Endothelial cell of umbilical vein (primary cell): ENCODE measurements at regions not wholly inside any gene's neighbourhood (a gene's known extent, or its start where the extent isn't known, plus 50 kb on each side); places are given as distances from the start of the nearest gene placed in this dataset.

Experiments
- BruUV-seq: library from RNA; stranded (reverse); fragments of 400-500 nt; replicated peaks from 2 replicates; lab custom pipeline; 2021; lab: Mats Ljungman, UMichigan
- CTCF ChIA-PET: fragments of 300-600, 350-600 bp; sonication (Branson Sonifier 250); formaldehyde crosslinking; loops from one replicate; lab custom pipeline; 2021; ENCODE audit warnings: antibody characterized with exemption, inconsistent platforms; lab: Charles Lee
- POLR2A ChIA-PET: fragments of 300-600, 350-600 bp; sonication (Branson Sonifier 250); formaldehyde crosslinking; loops from one replicate; lab custom pipeline; 2021; ENCODE audit warnings: antibody characterized with exemption, inconsistent platforms; lab: Charles Lee
- DNase-seq: peaks from one replicate; pipeline ENCODE4 v3.0.0-alpha.2; 2011; ENCODE audit warnings: low read depth, low spot score
- FAIRE-seq: peaks from 2 replicates; lab custom pipeline; 2011; peaks lifted over from hg19 to GRCh38; lab: Jason Lieb, UNC
- H2AFZ ChIP-seq: 2 replicates; pipeline ENCODE4 v1.6.0; 2012; ENCODE audit warnings: low read depth, low read length, control low read depth, inconsistent platforms
- H3K27ac ChIP-seq: 2 replicates; pipeline ENCODE4 v1.5.1; 2011; ENCODE audit warnings: low read depth, mild to moderate bottlenecking, control low read depth, low read length, moderate library complexity; ENCODE audit not compliant: insufficient read depth
- H3K27me3 ChIP-seq, 2 experiments: 2 replicates each; pipeline versions ENCODE4 v1.6.0 to v1.6.1; 2011; ENCODE audit warnings: low read length in 2 of 2, mixed read lengths in 1 of 2; ENCODE audit not compliant: control insufficient read depth in 2 of 2, insufficient read depth in 2 of 2
- H3K36me3 ChIP-seq, 2 experiments: 2 replicates in 1 of 2; 3 replicates in 1 of 2; pipeline ENCODE4 v1.5.1; 2011; ENCODE audit warnings: low read length in 2 of 2, mild to moderate bottlenecking in 1 of 2, moderate library complexity in 1 of 2; ENCODE audit not compliant: control insufficient read depth in 2 of 2, insufficient read depth in 2 of 2; ENCODE audit errors: extremely low read depth in 1 of 2
- H3K4me1 ChIP-seq: 3 replicates; pipeline ENCODE4 v1.5.1; 2011; ENCODE audit warnings: mild to moderate bottlenecking, low read length; ENCODE audit not compliant: control insufficient read depth, insufficient read depth; ENCODE audit errors: extremely low read depth
- H3K4me2 ChIP-seq: 2 replicates; pipeline ENCODE4 v1.6.1; 2011; ENCODE audit warnings: low read length, control low read depth, mixed read lengths; ENCODE audit not compliant: insufficient read depth
- H3K4me3 ChIP-seq, 3 experiments: fragments of 200-600 bp in 1 of 3; sonication (generic), shearing (Covaris generic) in 1 of 3; replicated peaks in 1 of 3; 2 replicates each; pipeline ENCODE4 v1.5.1; 2011 to 2016; ENCODE audit warnings: control low read depth in 3 of 3, low read length in 3 of 3, mild to moderate bottlenecking in 2 of 3, inconsistent platforms in 1 of 3, low read depth in 1 of 3, moderate library complexity in 1 of 3; ENCODE audit not compliant: insufficient read depth in 1 of 3
- H3K79me2 ChIP-seq: 2 replicates; pipeline ENCODE4 v1.6.0; 2012; ENCODE audit warnings: low read length, inconsistent platforms; ENCODE audit not compliant: control insufficient read depth, insufficient read depth
- H3K9ac ChIP-seq: replicated peaks from 2 replicates; pipeline ENCODE3; 2011; ENCODE audit warnings: low read length, control low read depth; ENCODE audit not compliant: insufficient read depth; ENCODE audit errors: extremely low read depth
- H3K9me1 ChIP-seq: replicated peaks from 3 replicates; pipeline ENCODE4 v1.6.0; 2011; ENCODE audit warnings: mild to moderate bottlenecking, low read length; ENCODE audit not compliant: control insufficient read depth, insufficient read depth; ENCODE audit errors: extremely low read depth
- H3K9me3 ChIP-seq: replicated peaks from 2 replicates; pipeline ENCODE4 v1.5.1; 2012; ENCODE audit warnings: low read length, inconsistent platforms; ENCODE audit not compliant: control insufficient read depth, insufficient read depth
- H4K20me1 ChIP-seq: replicated peaks from 2 replicates; pipeline ENCODE3; 2011; ENCODE audit warnings: mild to moderate bottlenecking, low read length; ENCODE audit not compliant: control insufficient read depth, insufficient read depth; ENCODE audit errors: extremely low read depth
- CTCF ChIP-seq, 2 donors: IDR thresholded peaks; 1 replicate in 1 of 2; 2 replicates in 1 of 2; pipeline ENCODE4 v1.5.1; 2011; ENCODE audit warnings: low read length in 2 of 2, mild to moderate bottlenecking in 2 of 2, moderate library complexity in 2 of 2, control low read depth in 1 of 2, inconsistent platforms in 1 of 2, low read depth in 1 of 2; ENCODE audit not compliant: insufficient read depth in 1 of 2; ENCODE audit errors: extremely low read depth in 1 of 2
- FOS ChIP-seq: IDR thresholded peaks from 2 replicates; pipeline ENCODE4 v1.6.1; 2011; ENCODE audit warnings: mild to moderate bottlenecking, low read length, moderate library complexity, borderline replicate concordance; ENCODE audit not compliant: insufficient read depth
- JUN ChIP-seq: IDR thresholded peaks from 2 replicates; pipeline ENCODE4 v1.6.1; 2011; ENCODE audit warnings: borderline replicate concordance, low read depth; ENCODE audit not compliant: insufficient read length, insufficient read depth
- dilution Hi-C: fragments of 300-500 bp; cut with MboI; formaldehyde crosslinking; loops from one replicate; pipeline ENCODE4 v1.15.0; 2019; ENCODE audit warnings: low sequenced_read_pairs; ENCODE audit not compliant: extremely low pct_ligation_motif_present
- intact Hi-C: fragments of 100-400 bp; cut with micrococcal nuclease; formaldehyde crosslinking; loops from one replicate; pipeline ENCODE4 v1.10.0; 2022

- ChIA-PET POLR2A (no interaction called here), CTCF (interaction anchor here (1.3 kb wide), 1 partner anchor 15 kb away, joined by 3 read pairs; no protein-coding TSS in a partner anchor)
- Histone ChIP-seq H3K9me1 (no peaks in the 10 kb centered on the region), H3K4me2 (no peak overlapping the region), H2AFZ (no peak overlapping the region), H3K27ac (no peak overlapping the region), H3K4me1 (no peaks in the 10 kb centered on the region), H3K9ac (no peak overlapping the region), H3K9me3 (no peaks in the 10 kb centered on the region), H3K36me3 (no peaks in the 10 kb centered on the region), H3K79me2 (no peaks in the 10 kb centered on the region), H3K27me3 (no peaks in the 10 kb centered on the region), H4K20me1 (no peaks in the 10 kb centered on the region), H3K4me3 (no peak overlapping the region)
- intact Hi-C loops (no loop called here), dilution Hi-C loops (no loop called here)
- BruUV-seq, result no TSS peak
- FAIRE-seq (no peak), DNase-seq (no peak)
- TF ChIP-seq FOS, result no peak
Observed at GRCh38 chr10:94178475-94179253, 184.1 kb downstream of the NOC3L start.

GRCh38 chr10:94180576-94180975 is 182.2 kb downstream of the NOC3L start:
- Histone ChIP-seq H3K27me3 (no peaks in the 10 kb centered on the region), H3K9me1 (no peaks in the 10 kb centered on the region), H3K4me1 (no peaks in the 10 kb centered on the region), H3K27ac (no peak overlapping the region), H3K79me2 (no peaks in the 10 kb centered on the region), H3K4me2 (no peak overlapping the region), H2AFZ (no peak overlapping the region), H4K20me1 (no peaks in the 10 kb centered on the region), H3K9me3 (no peaks in the 10 kb centered on the region), H3K36me3 (no peaks in the 10 kb centered on the region), H3K9ac (no peak overlapping the region), H3K4me3 (no peak overlapping the region)
- TF ChIP-seq JUN (no peak), CTCF (IDR thresholded peaks at IDR 0.05; ENCODE audit: extremely low read depth in 1 of 2, insufficient read depth in 1 of 2, low read depth in 1 of 2, low read length in 2 of 2) (no peak)
- ChIA-PET POLR2A (no interaction called here), CTCF (no interaction called here)
- BruUV-seq, result no TSS peak
- dilution Hi-C loops (no loop called here), intact Hi-C loops (no loop called here)
- no peak for DNase-seq
- FAIRE-seq, result no peak
